Skeletal muscle satellite cell (primary cell): ENCODE measurements at regions not wholly inside any gene's neighbourhood (a gene's known extent, or its start where the extent isn't known, plus 50 kb on each side); places are given as distances from the start of the nearest gene placed in this dataset.
"Not testable (repeated sequence)": the region's sequence is repeated elsewhere in the genome, so short reads cannot be mapped to it uniquely, and the experiment has no call there.

Source experiments
- H3K27me3 ChIP-seq: 2 replicates; pipeline ENCODE4 v1.7.0; 2013; ENCODE audit warnings: low read length; ENCODE audit not compliant: control insufficient read depth, insufficient read depth
- H3K36me3 ChIP-seq: 2 replicates; pipeline ENCODE4 v1.7.0; 2013; ENCODE audit warnings: mild to moderate bottlenecking, control low read depth, low read length; ENCODE audit not compliant: insufficient read depth
- H3K4me1 ChIP-seq: 2 replicates; pipeline ENCODE4 v1.7.0; 2013; ENCODE audit warnings: low read length; ENCODE audit not compliant: control insufficient read depth, insufficient read depth
- H3K4me2 ChIP-seq: 2 replicates; pipeline ENCODE4 v1.7.0; 2013; ENCODE audit warnings: mild to moderate bottlenecking, low read length
- H3K4me3 ChIP-seq: 2 replicates; pipeline ENCODE4 v1.7.0; 2013; ENCODE audit warnings: low read length
- H3K9ac ChIP-seq: 2 replicates; pipeline ENCODE4 v1.7.0; 2013; ENCODE audit warnings: mild to moderate bottlenecking, low read depth, low read length, moderate library complexity
- H3K9me3 ChIP-seq: replicated peaks from 2 replicates; pipeline ENCODE4 v1.7.0; 2013; ENCODE audit warnings: mild to moderate bottlenecking, control low read depth, low read length

GRCh38 chr14:106396999-106397398 lies 870.6 kb downstream of the TMEM121 start:
- H3K27me3 ChIP-seq = no peaks in the 10 kb centered on the region
- no peak overlapping the region for H3K9ac ChIP-seq
- H3K4me2 ChIP-seq = no peak overlapping the region
- H3K4me3 ChIP-seq = no peak overlapping the region
- no peaks in the 10 kb centered on the region for H3K36me3 ChIP-seq
- H3K9me3 ChIP-seq = peaks cover 3% of the 10 kb centered on the region
- H3K4me1 ChIP-seq = no peaks in the 10 kb centered on the region

GRCh38 chr14:106398931-106399331 lies 872.5 kb downstream of the TMEM121 start:
- H3K36me3 ChIP-seq, H3K4me3 ChIP-seq, H3K4me1 ChIP-seq, H3K9me3 ChIP-seq, H3K4me2 ChIP-seq, H3K27me3 ChIP-seq, H3K9ac ChIP-seq: not testable (repeated sequence)

GRCh38 chr14:106401316-106401715 lies 874.9 kb downstream of the TMEM121 start:
- not testable (repeated sequence) for H3K4me3 ChIP-seq, H3K27me3 ChIP-seq, H3K9ac ChIP-seq, H3K36me3 ChIP-seq, H3K9me3 ChIP-seq, H3K4me2 ChIP-seq, H3K4me1 ChIP-seq

- not testable (repeated sequence) for H3K27me3 ChIP-seq, H3K9me3 ChIP-seq, H3K36me3 ChIP-seq, H3K4me2 ChIP-seq, H3K4me3 ChIP-seq, H3K4me1 ChIP-seq, H3K9ac ChIP-seq
Measured at GRCh38 chr14:106410229-106410628, 883.8 kb downstream of the TMEM121 start.

GRCh38 chr14:106414464-106414863 lies 888.1 kb downstream of the TMEM121 start:
- no peak overlapping the region for H3K9ac ChIP-seq
- no peaks in the 10 kb centered on the region for H3K36me3 ChIP-seq
- H3K27me3 ChIP-seq = no peaks in the 10 kb centered on the region
- no peaks in the 10 kb centered on the region for H3K9me3 ChIP-seq
- H3K4me1 ChIP-seq = no peaks in the 10 kb centered on the region
- no peak overlapping the region for H3K4me3 ChIP-seq
- no peak overlapping the region for H3K4me2 ChIP-seq

- Histone ChIP-seq H3K4me3 (no peak overlapping the region), H3K27me3 (no peaks in the 10 kb centered on the region), H3K36me3 (no peaks in the 10 kb centered on the region), H3K9ac (no peak overlapping the region), H3K9me3 (no peaks in the 10 kb centered on the region), H3K4me2 (no peak overlapping the region), H3K4me1 (no peaks in the 10 kb centered on the region)
Measured at GRCh38 chr14:106417224-106418049, 891.1 kb downstream of the TMEM121 start.

GRCh38 chr14:106419376-106419965 lies 893.1 kb downstream of the TMEM121 start:
- H3K27me3 ChIP-seq = no peaks in the 10 kb centered on the region
- no peaks in the 10 kb centered on the region for H3K36me3 ChIP-seq
- no peak overlapping the region for H3K4me2 ChIP-seq
- H3K4me3 ChIP-seq = no peak overlapping the region
- no peaks in the 10 kb centered on the region for H3K4me1 ChIP-seq
- no peak overlapping the region for H3K9ac ChIP-seq
- H3K9me3 ChIP-seq = no peaks in the 10 kb centered on the region

- not testable (repeated sequence) for H3K4me2 ChIP-seq, H3K36me3 ChIP-seq, H3K4me1 ChIP-seq, H3K4me3 ChIP-seq, H3K9ac ChIP-seq, H3K9me3 ChIP-seq, H3K27me3 ChIP-seq
Measured at GRCh38 chr14:106421431-106422033, 895.1 kb downstream of the TMEM121 start.

- no peaks in the 10 kb centered on the region for H3K36me3 ChIP-seq
- no peaks in the 10 kb centered on the region for H3K27me3 ChIP-seq
- H3K9ac ChIP-seq = no peak overlapping the region
- H3K9me3 ChIP-seq = no peaks in the 10 kb centered on the region
- no peak overlapping the region for H3K4me3 ChIP-seq
- H3K4me1 ChIP-seq = no peaks in the 10 kb centered on the region
- no peak overlapping the region for H3K4me2 ChIP-seq
Measured at GRCh38 chr14:106422066-106422465, 895.7 kb downstream of the TMEM121 start.

GRCh38 chr14:106425150-106425549 lies 898.8 kb downstream of the TMEM121 start:
- H3K9ac ChIP-seq, H3K27me3 ChIP-seq, H3K4me2 ChIP-seq: not testable (repeated sequence)

GRCh38 chr14:106436310-106436905 lies 910.0 kb downstream of the TMEM121 start:
- H3K4me3 ChIP-seq = no peak overlapping the region

More at GRCh38 chr14:106425150-106425549, 898.8 kb downstream of the TMEM121 start:
- not testable (repeated sequence) for H3K36me3 ChIP-seq, H3K4me3 ChIP-seq, H3K4me1 ChIP-seq, H3K9me3 ChIP-seq

More at GRCh38 chr14:106436310-106436905, 910.0 kb downstream of the TMEM121 start:
- Histone ChIP-seq H3K9ac (no peak overlapping the region), H3K4me1 (no peaks in the 10 kb centered on the region), H3K36me3 (no peaks in the 10 kb centered on the region), H3K27me3 (no peaks in the 10 kb centered on the region), H3K4me2 (no peak overlapping the region), H3K9me3 (no peaks in the 10 kb centered on the region)
